ENCODE measurements at regions not wholly inside any gene's neighbourhood (a gene's known extent, or its start where the extent isn't known, plus 50 kb on each side); places are given as distances from the start of the nearest gene placed in this dataset.

DNA sequence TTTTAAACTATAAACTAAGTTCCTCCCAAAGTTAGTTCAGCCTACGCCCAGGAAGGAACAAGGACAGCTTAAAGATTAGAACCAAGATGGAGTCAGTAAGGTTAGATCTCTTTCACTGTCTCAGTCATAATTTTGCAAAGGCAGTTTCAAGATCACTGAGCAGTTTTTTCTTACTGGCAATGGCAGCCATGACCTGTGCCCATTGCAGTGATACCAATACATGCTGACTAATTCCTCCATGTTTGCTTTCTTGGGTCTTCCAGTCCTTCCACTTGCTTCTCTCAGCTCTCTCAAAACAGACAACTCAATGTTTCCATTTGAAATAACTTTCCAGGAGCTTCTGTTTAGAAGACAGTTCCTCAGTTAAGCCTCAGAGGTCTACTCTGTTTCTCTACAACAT, 79.5 kb downstream of the PCDH18 start:
- Histone ChIP-seq H2AFZ (ENCODE audit: low read depth, low read length, poor library complexity, severe bottlenecking) (no peak overlapping the region), H3K9me3 (ENCODE audit: control insufficient read depth in 1 of 2, insufficient read depth in 1 of 2, low read depth in 1 of 2, low read length in 2 of 2) (no peaks in the 10 kb centered on the region), H3K27ac (ENCODE audit: low read depth, low read length) (no peak overlapping the region), H4K20me1 (ENCODE audit: insufficient read depth) (no peaks in the 10 kb centered on the region), H3K9me2 (ENCODE audit: insufficient read depth) (no peaks in the 10 kb centered on the region), H3K9ac (ENCODE audit: low read length) (no peak overlapping the region), H3K4me3 (replicated peaks in 1 of 2; ENCODE audit: low read depth in 1 of 2, low read length in 2 of 2) (no peak overlapping the region), H3K36me3 (ENCODE audit: control insufficient read depth in 1 of 2, insufficient read depth in 2 of 2, low read length in 2 of 2) (no peaks in the 10 kb centered on the region), H3K4me2 (ENCODE audit: low read length) (no peak overlapping the region), H3K4me1 (ENCODE audit: control insufficient read depth in 1 of 2, insufficient read depth in 2 of 2, low read length in 2 of 2) (no peaks in the 10 kb centered on the region), H3K27me3 (ENCODE audit: insufficient read depth, low read length) (no peaks in the 10 kb centered on the region), H3K79me2 (ENCODE audit: insufficient read depth, low read length) (no peaks in the 10 kb centered on the region)
- ChIA-PET CTCF (no interaction called here), RAD21 (ENCODE audit: low non-redundant PET in 1 of 2, low total read pairs in 2 of 2, uncharacterized antibody in 2 of 2, unreplicated experiment in 2 of 2) (no interaction called here), POLR2A (no interaction called here)
- no TSS peak for BruUV-seq (replicated peaks)
- DNase-seq (ENCODE audit: low read depth, low spot score) (no peak), ATAC-seq (no peak)
- intact Hi-C loops (cut with micrococcal nuclease), result no loop called here
- TF ChIP-seq ZNF274 (IDR thresholded peaks at IDR 0.05; ENCODE audit: low read depth, low read length) (no peak), CEBPB (IDR thresholded peaks at IDR 0.05; ENCODE audit: low read depth) (no peak), TCF7L2 (IDR thresholded peaks at IDR 0.05; ENCODE audit: borderline replicate concordance, extremely low read depth, insufficient read depth, insufficient read length) (no peak), CBX3 (IDR thresholded peaks at IDR 0.05; ENCODE audit: low read depth) (no peak), EZH2phosphoT487 (IDR thresholded peaks at IDR 0.05; ENCODE audit: borderline replicate concordance) (no peak)

GRCh38 chr4:137451172-137451825, 81.0 kb downstream of the PCDH18 start:
- POLR2A ChIA-PET, result no interaction called here
- Histone ChIP-seq H2AFZ (ENCODE audit: low read depth, low read length, poor library complexity, severe bottlenecking) (no peak overlapping the region), H3K4me2 (ENCODE audit: low read length) (no peak overlapping the region), H4K20me1 (ENCODE audit: insufficient read depth) (no peaks in the 10 kb centered on the region), H3K9ac (ENCODE audit: low read length) (no peak overlapping the region), H3K79me2 (ENCODE audit: insufficient read depth, low read length) (no peaks in the 10 kb centered on the region), H3K27me3 (ENCODE audit: insufficient read depth, low read length) (no peaks in the 10 kb centered on the region), H3K4me1 (ENCODE audit: control insufficient read depth in 1 of 2, insufficient read depth in 2 of 2, low read length in 2 of 2) (no peaks in the 10 kb centered on the region), H3K9me2 (ENCODE audit: insufficient read depth) (no peaks in the 10 kb centered on the region), H3K36me3 (ENCODE audit: control insufficient read depth in 1 of 2, insufficient read depth in 2 of 2, low read length in 2 of 2) (no peaks in the 10 kb centered on the region), H3K27ac (ENCODE audit: low read depth, low read length) (no peak overlapping the region), H3K9me3 (ENCODE audit: control insufficient read depth in 1 of 2, insufficient read depth in 1 of 2, low read depth in 1 of 2, low read length in 2 of 2) (no peaks in the 10 kb centered on the region), H3K4me3 (replicated peaks in 1 of 2; ENCODE audit: low read depth in 1 of 2, low read length in 2 of 2) (no peak overlapping the region)
- CTCF ChIA-PET, result no interaction called here
- ATAC-seq (no peak), DNase-seq (ENCODE audit: low read depth, low spot score) (no peak)
- no TSS peak for BruUV-seq (replicated peaks)
- RAD21 ChIA-PET (ENCODE audit: low non-redundant PET in 1 of 2, low total read pairs in 2 of 2, uncharacterized antibody in 2 of 2, unreplicated experiment in 2 of 2), result no interaction called here
- no peak for TF ChIP-seq EZH2 (IDR thresholded peaks at IDR 0.05)
- TF ChIP-seq EGR1 (IDR thresholded peaks at IDR 0.05; ENCODE audit: low read depth), result no peak
- no peak for TF ChIP-seq TCF7L2 (IDR thresholded peaks at IDR 0.05; ENCODE audit: borderline replicate concordance, extremely low read depth, insufficient read depth, insufficient read length)
- TF ChIP-seq CTCF (IDR thresholded peaks at IDR 0.05 in 2 of 3, conservative IDR thresholded peaks at IDR 0.05 in 1 of 3; ENCODE audit: borderline replicate concordance in 1 of 3, insufficient read depth in 1 of 3, low read depth in 2 of 3, low read length in 2 of 3), result no peak
- TF ChIP-seq CBX3 (IDR thresholded peaks at IDR 0.05; ENCODE audit: low read depth), result no peak
- TF ChIP-seq SIN3A (IDR thresholded peaks at IDR 0.05; ENCODE audit: low read depth), result no peak
- intact Hi-C loops (cut with micrococcal nuclease), result no loop called here

All from HCT116 (cell line).